NCI-H446 (cell line): ENCODE measurements at regions not wholly inside any gene's neighbourhood (a gene's known extent, or its start where the extent isn't known, plus 50 kb on each side); places are given as distances from the start of the nearest gene placed in this dataset.
"Not testable (repeated sequence)": the region's sequence is repeated elsewhere in the genome, so short reads cannot be mapped to it uniquely, and the experiment has no call there.

Experiments used
- DNase-seq, 2 experiments: peaks; one replicate each; lab custom pipeline; 2025; lab: John Stamatoyannopoulos, UW

- DNase-seq, result no peak
Measured at GRCh38 chr7:68748934-68749900, 849.1 kb upstream of the AUTS2 start.

- DNase-seq, result no peak
Measured at GRCh38 chr7:68752485-68753178, 845.6 kb upstream of the AUTS2 start.

- DNase-seq, result no peak
Measured at GRCh38 chr7:68754414-68754813, 843.9 kb upstream of the AUTS2 start.

- DNase-seq, result no peak
Measured at GRCh38 chr7:68756986-68757495, 841.2 kb upstream of the AUTS2 start.

- no peak for DNase-seq
Measured at GRCh38 chr7:68760556-68760955, 837.7 kb upstream of the AUTS2 start.

- no peak for DNase-seq
Measured at GRCh38 chr7:68767462-68767861, 830.8 kb upstream of the AUTS2 start.

- DNase-seq, result no peak
Measured at GRCh38 chr7:68770649-68771048, 827.6 kb upstream of the AUTS2 start.

- no peak for DNase-seq
Measured at GRCh38 chr7:68776326-68776725, 821.9 kb upstream of the AUTS2 start.

- DNase-seq, result no peak
Measured at GRCh38 chr7:68783684-68784083, 814.6 kb upstream of the AUTS2 start.

GRCh38 chr7:68785036-68785435 is 813.2 kb upstream of the AUTS2 start:
- DNase-seq, result no peak

GRCh38 chr7:68787566-68787965 is 810.7 kb upstream of the AUTS2 start:
- no peak for DNase-seq

GRCh38 chr7:68788529-68788928 is 809.7 kb upstream of the AUTS2 start:
- not testable (repeated sequence) for DNase-seq

- DNase-seq, result no peak
Measured at GRCh38 chr7:68789597-68789996, 808.7 kb upstream of the AUTS2 start.

- no peak for DNase-seq
Measured at GRCh38 chr7:68792351-68792750, 805.9 kb upstream of the AUTS2 start.

- DNase-seq, result no peak
Measured at GRCh38 chr7:68793513-68793912, 804.8 kb upstream of the AUTS2 start.

- DNase-seq, result no peak
Measured at GRCh38 chr7:68800316-68800715, 798.0 kb upstream of the AUTS2 start.

- DNase-seq, result no peak
Measured at GRCh38 chr7:68805159-68805558, 793.1 kb upstream of the AUTS2 start.

GRCh38 chr7:68807666-68808065 is 790.6 kb upstream of the AUTS2 start:
- DNase-seq, result no peak

- no peak for DNase-seq
Measured at GRCh38 chr7:68813551-68814080, 784.7 kb upstream of the AUTS2 start.

GRCh38 chr7:68816491-68816890 is 781.8 kb upstream of the AUTS2 start:
- DNase-seq, result no peak

- no peak for DNase-seq
Measured at GRCh38 chr7:68820321-68820720, 778.0 kb upstream of the AUTS2 start.

- DNase-seq, result no peak
Measured at GRCh38 chr7:68821846-68822245, 776.4 kb upstream of the AUTS2 start.
